B cell (primary cell): ENCODE measurements at regions not wholly inside any gene's neighbourhood (a gene's known extent, or its start where the extent isn't known, plus 50 kb on each side); places are given as distances from the start of the nearest gene placed in this dataset.

ENCODE experiments used
- ATAC-seq: fragments of 200-7000 bp; cut with Tn5 transposase; one replicate; pipeline ENCODE4 v1.10.0; 2021; ENCODE audit warnings: low read depth, mild to moderate bottlenecking, moderate number of reproducible peaks, moderate library complexity
- CTCF ChIA-PET: fragments of 350-600 bp; sonication (Branson Sonifier 250); formaldehyde crosslinking; loops from one replicate; lab custom pipeline; 2021; ENCODE audit warnings: antibody characterized with exemption, inconsistent platforms; lab: Charles Lee
- POLR2A ChIA-PET: fragments of 350-600 bp; sonication (Branson Sonifier 250); formaldehyde crosslinking; loops from one replicate; lab custom pipeline; 2021; ENCODE audit warnings: antibody characterized with exemption; lab: Charles Lee
- DNase-seq: peaks from one replicate; pipeline ENCODE4 v3.0.0; 2013
- H2AFZ ChIP-seq: 2 replicates; pipeline ENCODE4 v1.6.1; 2012; ENCODE audit warnings: mild to moderate bottlenecking, low read depth, low read length; ENCODE audit not compliant: insufficient read depth, poor library complexity, severe bottlenecking
- H3K27ac ChIP-seq, 2 donors: 1 replicate in 1 of 2; 2 replicates in 1 of 2; pipeline ENCODE4 v1.5.1; 2012 to 2013; ENCODE audit warnings: low read length in 2 of 2, mild to moderate bottlenecking in 2 of 2, moderate library complexity in 1 of 2
- H3K27me3 ChIP-seq, 4 experiments: fragments of 200-600 bp in 1 of 4; sonication (generic) in 1 of 4; replicated peaks in 1 of 4; 1 replicate in 2 of 4; 2 replicates in 2 of 4; pipeline versions ENCODE4 v1.6.1 to v1.7.0; 2013 to 2016; ENCODE audit warnings: low read length in 3 of 4, mild to moderate bottlenecking in 2 of 4, mixed read lengths in 1 of 4, moderate library complexity in 1 of 4; ENCODE audit not compliant: insufficient read depth in 4 of 4, control insufficient read depth in 3 of 4; ENCODE audit errors: control extremely low read depth in 1 of 4
- H3K36me3 ChIP-seq, 2 experiments: replicated peaks in 1 of 2; 1 replicate in 1 of 2; 2 replicates in 1 of 2; pipeline versions ENCODE4 v1.6.1 to v1.7.1; 2013; ENCODE audit warnings: low read length in 1 of 2; ENCODE audit not compliant: insufficient read depth in 2 of 2, control insufficient read depth in 1 of 2; ENCODE audit errors: control extremely low read depth in 1 of 2, extremely low read depth in 1 of 2
- H3K4me1 ChIP-seq, 2 donors: fragments of 200-600 bp in 1 of 2; sonication (generic) in 1 of 2; 1 replicate in 1 of 2; 2 replicates in 1 of 2; pipeline versions ENCODE4 v1.5.1 to v1.6.1; 2013 to 2017; ENCODE audit warnings: low read length in 2 of 2; ENCODE audit not compliant: control insufficient read depth in 2 of 2, insufficient read depth in 2 of 2
- H3K4me2 ChIP-seq: replicated peaks from 2 replicates; pipeline ENCODE3; 2012; ENCODE audit warnings: mild to moderate bottlenecking, low read depth, low read length; ENCODE audit not compliant: poor library complexity, severe bottlenecking
- H3K4me3 ChIP-seq, 5 experiments: fragments of 200-600 bp in 1 of 5; sonication (generic) in 1 of 5; 1 replicate in 3 of 5; 2 replicates in 2 of 5; pipeline versions ENCODE4 v1.5.1 to v1.7.0; 2011 to 2016; ENCODE audit warnings: low read length in 4 of 5, mild to moderate bottlenecking in 4 of 5, low read depth in 2 of 5, control low read depth in 1 of 5, moderate library complexity in 1 of 5; ENCODE audit not compliant: insufficient read depth in 1 of 5; ENCODE audit errors: control extremely low read depth in 1 of 5, extremely low read depth in 1 of 5
- H3K79me2 ChIP-seq: fragments of 200-600 bp; sonication (generic); one replicate; pipeline ENCODE4 v1.6.0; 2016; ENCODE audit warnings: low read length; ENCODE audit not compliant: control insufficient read depth, insufficient read depth
- H3K9ac ChIP-seq: fragments of 200-600 bp; sonication (generic); 2 replicates; pipeline ENCODE4 v1.6.1; 2017; ENCODE audit warnings: mild to moderate bottlenecking, low read length, moderate library complexity
- H3K9me3 ChIP-seq, 3 donors: one replicate each; pipeline versions ENCODE4 v1.6.1 to v1.7.1; 2013; ENCODE audit warnings: low read length in 2 of 3; ENCODE audit not compliant: control insufficient read depth in 2 of 3, insufficient read depth in 1 of 3; ENCODE audit errors: control extremely low read depth in 1 of 3
- H4K20me1 ChIP-seq: 2 replicates; pipeline ENCODE4 v1.6.0; 2012; ENCODE audit warnings: mild to moderate bottlenecking, low read length; ENCODE audit not compliant: insufficient read depth, control insufficient read depth, poor library complexity, severe bottlenecking
- H3K27ac Mint-ChIP-seq: one replicate; pipeline ENCODE4 v1.8.0; 2021; ENCODE audit warnings: mixed read lengths
- H3K27me3 Mint-ChIP-seq: one replicate; pipeline ENCODE4 v1.8.0; 2021; ENCODE audit warnings: mixed read lengths
- H3K4me1 Mint-ChIP-seq: one replicate; pipeline ENCODE4 v1.8.0; 2021; ENCODE audit warnings: mixed read lengths
- H3K4me3 Mint-ChIP-seq: one replicate; pipeline ENCODE4 v1.8.0; 2021; ENCODE audit warnings: mixed read lengths
- H3K9me3 Mint-ChIP-seq: one replicate; pipeline ENCODE4 v1.8.0; 2022; ENCODE audit warnings: mixed read lengths; ENCODE audit not compliant: insufficient read depth
- EZH2 ChIP-seq: IDR thresholded peaks from 2 replicates; pipeline ENCODE4 v1.6.1; 2012; ENCODE audit warnings: borderline replicate concordance, low read depth, mild to moderate bottlenecking, moderate library complexity, low read length; ENCODE audit not compliant: insufficient read depth, poor library complexity, severe bottlenecking
- WGBS: methylation state at CpG from one replicate; pipeline ENCODE4 v1.1.5; 2013; ENCODE audit warnings: missing lambda C conversion rate; ENCODE audit not compliant: insufficient coverage; 5-methylcytosine and 5-hydroxymethylcytosine counted together
- intact Hi-C: fragments of 100-400 bp; cut with micrococcal nuclease; formaldehyde crosslinking; loops from one replicate; pipeline ENCODE4 v1.10.0; 2022
- TF ChIP-seq, protein P1 (sequence below): fragments of 200-600 bp; IDR thresholded peaks from one replicate; pipeline ENCODE4 v1.8.0; 2022; ENCODE audit warnings: antibody characterized with exemption, mild to moderate bottlenecking

DNA sequence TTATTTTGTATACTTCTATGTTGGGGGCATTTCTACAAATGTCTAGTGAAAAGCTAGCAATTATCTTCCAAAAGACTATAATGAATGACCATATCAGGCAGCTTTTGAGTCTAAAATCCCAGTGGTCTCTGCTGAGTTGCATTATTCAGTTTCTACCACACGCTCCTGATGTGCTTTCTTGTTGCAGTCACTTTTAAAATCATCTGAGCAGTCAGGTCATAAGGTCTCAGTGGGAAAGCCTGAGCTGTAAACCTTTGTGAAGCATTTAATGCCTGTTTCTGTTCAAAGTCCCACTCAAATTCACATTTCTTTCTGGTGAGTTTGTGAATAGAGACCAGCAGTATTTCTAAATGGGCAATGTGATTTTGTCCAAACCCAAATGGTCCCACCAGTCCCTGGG, 1681.5 kb downstream of the HACE1 start:
- no peaks in the 10 kb centered on the region for H3K27me3 Mint-ChIP-seq
- Histone ChIP-seq H3K9me3 (no peaks in the 10 kb centered on the region), H3K27ac (no peak overlapping the region), H3K79me2 (no peaks in the 10 kb centered on the region), H2AFZ (no peak overlapping the region), H3K9ac (no peak overlapping the region), H3K4me1 (no peaks in the 10 kb centered on the region), H4K20me1 (no peaks in the 10 kb centered on the region), H3K4me3 (no peak overlapping the region), H3K4me2 (no peak overlapping the region), H3K36me3 (no peaks in the 10 kb centered on the region), H3K27me3 (no peaks in the 10 kb centered on the region)
- ATAC-seq: no peak
- no peak for TF ChIP-seq EZH2
- TF ChIP-seq, protein P1, sequence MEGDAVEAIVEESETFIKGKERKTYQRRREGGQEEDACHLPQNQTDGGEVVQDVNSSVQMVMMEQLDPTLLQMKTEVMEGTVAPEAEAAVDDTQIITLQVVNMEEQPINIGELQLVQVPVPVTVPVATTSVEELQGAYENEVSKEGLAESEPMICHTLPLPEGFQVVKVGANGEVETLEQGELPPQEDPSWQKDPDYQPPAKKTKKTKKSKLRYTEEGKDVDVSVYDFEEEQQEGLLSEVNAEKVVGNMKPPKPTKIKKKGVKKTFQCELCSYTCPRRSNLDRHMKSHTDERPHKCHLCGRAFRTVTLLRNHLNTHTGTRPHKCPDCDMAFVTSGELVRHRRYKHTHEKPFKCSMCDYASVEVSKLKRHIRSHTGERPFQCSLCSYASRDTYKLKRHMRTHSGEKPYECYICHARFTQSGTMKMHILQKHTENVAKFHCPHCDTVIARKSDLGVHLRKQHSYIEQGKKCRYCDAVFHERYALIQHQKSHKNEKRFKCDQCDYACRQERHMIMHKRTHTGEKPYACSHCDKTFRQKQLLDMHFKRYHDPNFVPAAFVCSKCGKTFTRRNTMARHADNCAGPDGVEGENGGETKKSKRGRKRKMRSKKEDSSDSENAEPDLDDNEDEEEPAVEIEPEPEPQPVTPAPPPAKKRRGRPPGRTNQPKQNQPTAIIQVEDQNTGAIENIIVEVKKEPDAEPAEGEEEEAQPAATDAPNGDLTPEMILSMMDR: no peak
- H3K27ac Mint-ChIP-seq: no peak overlapping the region
- intact Hi-C loops: no loop called here
- DNase-seq: no peak
- ChIA-PET POLR2A (no interaction called here), CTCF (no interaction called here)
- H3K4me3 Mint-ChIP-seq: no peak overlapping the region
- H3K9me3 Mint-ChIP-seq: no peaks in the 10 kb centered on the region
- H3K4me1 Mint-ChIP-seq: no peaks in the 10 kb centered on the region
- WGBS: 91% methylated on average over 1 of the region's 1 CpG

DNA sequence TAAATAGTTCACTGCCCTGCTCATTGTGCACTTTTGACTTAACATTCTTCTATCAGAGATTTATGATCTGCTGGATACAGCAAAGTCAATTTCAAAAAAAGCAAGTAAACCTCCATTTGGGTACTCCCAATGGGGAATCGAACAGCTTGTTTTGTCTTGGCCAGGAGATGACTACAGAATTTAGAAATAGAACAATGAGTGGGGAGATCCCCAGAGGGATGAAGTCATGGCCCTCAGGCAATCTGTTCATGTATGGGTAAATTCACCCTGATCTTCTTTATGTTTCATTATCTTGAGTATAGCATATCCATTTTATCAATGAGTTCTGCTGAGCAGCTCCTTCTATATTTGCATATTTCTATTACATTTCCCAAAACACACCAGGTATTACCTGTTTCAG, 1681.9 kb downstream of the HACE1 start:
- ChIA-PET POLR2A (no interaction called here), CTCF (no interaction called here)
- no peak for ATAC-seq
- no peak overlapping the region for H2AFZ ChIP-seq
- no peak for DNase-seq
- H3K27ac ChIP-seq: no peak overlapping the region
- no peak overlapping the region for H3K4me3 ChIP-seq
- Mint-ChIP-seq H3K9me3 (no peaks in the 10 kb centered on the region), H3K4me1 (no peaks in the 10 kb centered on the region), H3K27ac (no peak overlapping the region), H3K27me3 (no peaks in the 10 kb centered on the region), H3K4me3 (no peak overlapping the region)
- no peaks in the 10 kb centered on the region for H3K4me1 ChIP-seq
- intact Hi-C loops: no loop called here
- H3K9ac ChIP-seq: no peak overlapping the region
- no peak overlapping the region for H3K4me2 ChIP-seq
- TF ChIP-seq, protein P1: no peak
- TF ChIP-seq EZH2: no peak
- H3K36me3 ChIP-seq: no peaks in the 10 kb centered on the region
- H3K79me2 ChIP-seq: no peaks in the 10 kb centered on the region
- H3K27me3 ChIP-seq: no peaks in the 10 kb centered on the region
- no peaks in the 10 kb centered on the region for H3K9me3 ChIP-seq
- 0% methylated on average over 1 of the region's 1 CpG for WGBS
- no peaks in the 10 kb centered on the region for H4K20me1 ChIP-seq
